ENCODE measurements at regions not wholly inside any gene's neighbourhood (a gene's known extent, or its start where the extent isn't known, plus 50 kb on each side); places are given as distances from the start of the nearest gene placed in this dataset.

DNA sequence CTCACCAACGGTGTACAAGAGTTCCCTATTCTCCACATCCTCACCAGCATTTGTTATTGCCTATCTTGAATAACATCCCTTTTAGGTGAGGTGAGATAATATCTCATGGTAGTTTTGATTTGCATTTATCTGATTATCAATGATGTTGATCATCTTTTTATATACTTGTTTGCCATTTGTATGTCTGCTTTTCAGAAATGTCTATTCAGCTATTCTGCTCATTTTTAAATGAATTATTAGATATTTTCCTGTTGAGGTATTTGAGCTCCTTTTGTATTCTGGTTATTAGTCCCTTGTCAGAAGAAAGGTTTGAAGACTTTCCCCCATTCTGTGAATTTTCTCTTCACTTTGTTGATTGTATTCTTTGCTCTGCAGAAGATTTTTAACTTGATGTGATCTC, 695.5 kb upstream of the DDX18 start:
- no peak for ATAC-seq
- Mint-ChIP-seq H3K4me3 (no peak overlapping the region), H3K4me1 (no peaks in the 10 kb centered on the region), H3K27ac (no peak overlapping the region), H3K36me3 (no peaks in the 10 kb centered on the region), H3K9me3 (peaks cover 12% of the 10 kb centered on the region)
- no peak for DNase-seq (ENCODE audit: low spot score in 2 of 2)

DNA sequence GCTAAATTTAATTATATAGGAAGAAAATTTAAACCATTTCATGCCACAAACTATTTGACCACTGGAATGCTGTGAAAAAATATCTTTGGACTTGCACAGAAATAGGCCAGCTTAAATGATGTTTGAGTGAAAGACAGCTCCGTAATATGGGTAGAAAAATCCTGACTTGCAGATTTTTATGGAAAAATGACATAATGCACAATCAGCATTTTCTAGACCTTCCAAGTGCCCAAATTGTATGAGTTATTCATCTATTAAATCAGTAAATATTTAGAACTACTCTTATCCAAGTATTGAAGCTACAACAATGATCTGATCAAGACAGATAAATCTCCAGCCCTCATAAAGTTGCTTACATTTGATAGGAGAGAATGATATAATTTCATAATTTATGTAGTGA, 691.1 kb upstream of the DDX18 start:
- H3K4me3 Mint-ChIP-seq = no peak overlapping the region
- H3K4me1 Mint-ChIP-seq = no peaks in the 10 kb centered on the region
- no peak for DNase-seq (ENCODE audit: low spot score in 2 of 2)
- no peak overlapping the region for H3K27ac Mint-ChIP-seq
- H3K9me3 Mint-ChIP-seq = peaks cover 18% of the 10 kb centered on the region
- ATAC-seq = no peak
- no peaks in the 10 kb centered on the region for H3K36me3 Mint-ChIP-seq

DNA sequence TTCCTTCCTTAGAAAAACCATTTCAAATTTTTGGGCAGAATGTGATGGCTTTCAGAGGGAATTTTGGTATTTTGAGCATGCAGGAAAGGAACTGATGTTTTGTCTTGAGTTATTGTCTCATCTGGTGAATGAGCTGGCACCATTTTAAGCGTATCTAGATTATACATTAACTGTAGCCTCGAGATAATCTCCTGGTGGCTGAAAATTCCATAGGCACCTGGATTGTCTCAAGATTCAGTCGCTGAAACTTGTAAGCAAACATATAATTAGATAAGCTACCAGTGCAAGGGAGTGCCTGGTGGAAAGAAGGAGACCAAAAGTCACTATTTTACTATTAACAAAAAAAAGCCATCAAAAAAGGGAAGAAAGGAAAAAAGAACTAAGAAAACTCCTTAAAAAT, 687.8 kb upstream of the DDX18 start:
- Mint-ChIP-seq H3K36me3 (no peaks in the 10 kb centered on the region), H3K27ac (no peak overlapping the region), H3K4me3 (no peak overlapping the region), H3K9me3 (peaks cover 23% of the 10 kb centered on the region), H3K4me1 (no peaks in the 10 kb centered on the region)
- ATAC-seq (no peak), DNase-seq (ENCODE audit: low spot score in 2 of 2) (no peak)

GRCh38 chr2:117127680-117128079, 686.8 kb upstream of the DDX18 start:
- Mint-ChIP-seq H3K4me1 (no peaks in the 10 kb centered on the region), H3K9me3 (peaks cover 23% of the 10 kb centered on the region), H3K4me3 (no peak overlapping the region), H3K27ac (no peak overlapping the region), H3K36me3 (no peaks in the 10 kb centered on the region)
- DNase-seq (ENCODE audit: low spot score in 2 of 2) = no peak
- ATAC-seq = no peak

DNA sequence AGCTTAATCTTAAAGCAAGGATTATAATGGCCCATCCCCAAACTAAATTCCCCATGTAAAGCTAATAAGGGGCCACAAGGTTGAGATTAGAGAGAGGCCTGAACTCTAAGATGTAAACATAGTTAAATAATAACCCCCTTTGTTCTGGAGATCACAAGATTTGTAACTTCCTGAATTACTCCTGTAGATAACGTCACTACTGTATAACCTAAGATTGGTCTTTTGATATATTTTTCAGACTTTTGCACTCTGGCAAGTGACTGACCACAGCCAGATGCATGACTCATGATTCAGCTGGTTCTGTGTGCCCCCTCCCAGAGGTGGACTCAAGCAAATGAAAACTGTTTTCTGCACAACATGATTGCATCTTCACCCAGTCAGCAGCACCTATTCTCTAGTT, 686.0 kb upstream of the DDX18 start:
- H3K4me3 Mint-ChIP-seq = no peak overlapping the region
- ATAC-seq (no peak), DNase-seq (ENCODE audit: low spot score in 2 of 2) (no peak)
- H3K27ac Mint-ChIP-seq = no peak overlapping the region
- H3K9me3 Mint-ChIP-seq = peaks cover 20% of the 10 kb centered on the region
- no peaks in the 10 kb centered on the region for H3K36me3 Mint-ChIP-seq
- no peaks in the 10 kb centered on the region for H3K4me1 Mint-ChIP-seq

DNA sequence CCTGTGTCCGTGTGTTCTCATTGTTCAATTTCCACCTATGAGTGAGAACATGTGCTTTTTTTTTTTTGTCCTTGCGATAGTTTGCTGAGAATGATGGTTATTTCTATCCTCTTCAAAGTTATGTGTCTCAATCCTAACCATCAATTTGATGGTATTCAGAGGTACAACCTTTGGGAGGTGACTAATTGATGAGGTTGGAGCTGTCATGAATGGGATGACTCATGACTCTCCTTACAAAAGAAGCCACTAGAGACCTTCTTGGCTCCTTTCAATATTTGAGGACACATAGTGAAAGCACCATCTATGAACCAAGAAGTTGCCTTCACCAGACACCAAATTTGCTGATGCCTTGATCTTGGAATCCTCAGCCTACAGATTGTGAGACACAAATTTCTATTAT, 677.1 kb upstream of the DDX18 start:
- no peak for DNase-seq (ENCODE audit: low spot score in 2 of 2)
- Mint-ChIP-seq H3K4me3 (no peak overlapping the region), H3K4me1 (no peaks in the 10 kb centered on the region), H3K27ac (no peak overlapping the region), H3K36me3 (no peaks in the 10 kb centered on the region), H3K9me3 (no peaks in the 10 kb centered on the region)
- ATAC-seq = no peak

GRCh38 chr2:117169036-117169765, 645.3 kb upstream of the DDX18 start:
- no peak for ATAC-seq
- H3K36me3 Mint-ChIP-seq = no peaks in the 10 kb centered on the region
- no peak overlapping the region for H3K4me3 Mint-ChIP-seq
- no peak overlapping the region for H3K27ac Mint-ChIP-seq
- peaks cover 7% of the 10 kb centered on the region for H3K9me3 Mint-ChIP-seq
- DNase-seq (ENCODE audit: low spot score in 2 of 2) = no peak
- no peaks in the 10 kb centered on the region for H3K4me1 Mint-ChIP-seq

DNA sequence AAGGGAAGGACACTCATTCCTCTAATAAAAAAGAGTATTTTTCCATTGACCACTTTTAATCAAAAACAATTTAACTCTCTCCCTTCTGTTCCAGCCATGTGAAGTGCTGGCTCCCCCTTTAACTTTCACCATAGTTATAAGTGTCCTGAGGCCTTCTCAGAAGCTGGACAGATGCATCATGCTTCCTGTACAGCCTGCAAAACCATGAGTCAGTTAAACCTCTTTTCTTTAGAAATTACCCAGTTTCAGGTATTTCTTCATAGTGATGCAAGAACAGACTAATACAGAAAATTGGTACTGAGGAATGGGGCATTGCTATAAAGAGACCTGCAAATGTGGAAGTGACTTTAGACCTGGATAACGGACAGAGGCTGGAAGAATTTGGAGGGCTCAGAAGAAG, 643.6 kb upstream of the DDX18 start:
- H3K27ac Mint-ChIP-seq = no peak overlapping the region
- H3K36me3 Mint-ChIP-seq = no peaks in the 10 kb centered on the region
- no peaks in the 10 kb centered on the region for H3K4me1 Mint-ChIP-seq
- H3K4me3 Mint-ChIP-seq = no peak overlapping the region
- peaks cover 11% of the 10 kb centered on the region for H3K9me3 Mint-ChIP-seq
- DNase-seq (ENCODE audit: low spot score in 2 of 2) = no peak
- ATAC-seq = no peak

GRCh38 chr2:117179405-117179804, 635.1 kb upstream of the DDX18 start:
- ATAC-seq = no peak
- H3K4me3 Mint-ChIP-seq = no peak overlapping the region
- H3K9me3 Mint-ChIP-seq = peaks cover 19% of the 10 kb centered on the region
- H3K27ac Mint-ChIP-seq = no peak overlapping the region
- no peaks in the 10 kb centered on the region for H3K36me3 Mint-ChIP-seq
- no peak for DNase-seq (ENCODE audit: low spot score in 2 of 2)
- no peaks in the 10 kb centered on the region for H3K4me1 Mint-ChIP-seq

DNA sequence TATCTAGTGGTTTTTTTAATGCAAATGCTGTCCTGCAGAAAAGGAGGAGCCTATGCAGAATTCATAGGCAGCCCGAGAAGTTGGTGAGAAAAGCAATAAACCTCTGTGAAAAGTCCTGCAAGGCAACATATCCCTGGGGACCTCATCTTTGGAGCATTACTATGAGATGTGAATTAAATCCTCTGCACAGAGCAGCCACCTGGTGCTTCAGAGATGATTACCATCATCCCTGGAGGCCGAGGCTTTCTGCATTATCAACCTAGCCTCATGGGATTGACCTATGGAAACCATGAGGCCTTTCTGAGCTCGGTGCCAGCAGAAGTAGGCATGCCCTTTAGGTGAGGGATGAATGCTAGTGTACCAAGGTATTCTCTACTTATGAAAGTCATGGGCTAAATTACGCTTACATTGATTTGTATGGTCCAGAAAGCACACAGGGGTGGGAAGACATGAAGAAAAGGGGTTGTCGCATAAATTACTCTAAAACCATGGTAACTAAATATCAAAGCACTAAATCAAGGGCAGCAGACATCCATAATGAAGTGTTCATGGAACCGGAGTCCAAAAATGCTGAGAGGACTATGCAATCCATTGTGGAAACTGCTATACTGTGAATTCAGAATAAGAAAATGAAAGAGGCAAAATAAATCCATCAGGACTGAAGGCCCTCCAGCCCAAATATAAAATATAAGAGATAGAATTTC, 623.5 kb upstream of the DDX18 start:
- H3K4me1 Mint-ChIP-seq = no peaks in the 10 kb centered on the region
- H3K36me3 Mint-ChIP-seq = no peaks in the 10 kb centered on the region
- no peak overlapping the region for H3K27ac Mint-ChIP-seq
- no peak overlapping the region for H3K4me3 Mint-ChIP-seq
- DNase-seq (ENCODE audit: low spot score in 2 of 2) (no peak), ATAC-seq (no peak)
- H3K9me3 Mint-ChIP-seq = peaks cover 4% of the 10 kb centered on the region

- Mint-ChIP-seq H3K4me3 (no peak overlapping the region), H3K4me1 (no peaks in the 10 kb centered on the region), H3K27ac (no peak overlapping the region), H3K9me3 (peaks cover 7% of the 10 kb centered on the region), H3K36me3 (no peaks in the 10 kb centered on the region)
- DNase-seq (ENCODE audit: low spot score in 2 of 2) (no peak), ATAC-seq (no peak)
Measured at GRCh38 chr2:117195381-117195780, 619.1 kb upstream of the DDX18 start.

DNA sequence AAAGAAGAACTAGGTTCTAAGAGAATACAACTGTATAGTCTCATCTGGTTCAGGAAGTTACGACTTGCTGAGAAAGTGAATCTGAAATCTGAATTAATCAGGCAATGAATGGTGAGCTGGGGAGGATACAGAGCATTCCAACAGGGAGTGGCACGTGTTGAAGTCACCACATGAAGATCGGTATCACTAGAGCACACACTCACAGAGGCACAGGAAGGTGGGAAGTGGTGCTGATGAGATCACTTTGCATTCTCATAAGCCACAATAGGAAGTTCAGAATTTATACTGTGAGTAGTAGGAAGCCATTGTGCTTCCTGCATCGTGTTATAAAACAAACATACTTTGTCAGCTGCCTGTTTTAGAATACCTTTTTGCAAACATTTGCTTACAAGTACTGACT, 615.0 kb upstream of the DDX18 start:
- no peak overlapping the region for H3K27ac Mint-ChIP-seq

GRCh38 chr2:117212562-117212961, 601.9 kb upstream of the DDX18 start:
- H3K4me1 Mint-ChIP-seq = no peaks in the 10 kb centered on the region
- H3K36me3 Mint-ChIP-seq = no peaks in the 10 kb centered on the region
- no peak overlapping the region for H3K4me3 Mint-ChIP-seq
- H3K9me3 Mint-ChIP-seq = peaks cover 21% of the 10 kb centered on the region
- no peak for DNase-seq (ENCODE audit: low spot score in 2 of 2)
- ATAC-seq = no peak
- H3K27ac Mint-ChIP-seq = no peak overlapping the region

More for the DNA sequence above, 615.0 kb upstream of the DDX18 start:
- ATAC-seq (no peak), DNase-seq (ENCODE audit: low spot score in 2 of 2) (no peak)
- Mint-ChIP-seq H3K9me3 (peaks cover 25% of the 10 kb centered on the region), H3K4me1 (no peaks in the 10 kb centered on the region), H3K36me3 (no peaks in the 10 kb centered on the region), H3K4me3 (no peak overlapping the region)

DNA sequence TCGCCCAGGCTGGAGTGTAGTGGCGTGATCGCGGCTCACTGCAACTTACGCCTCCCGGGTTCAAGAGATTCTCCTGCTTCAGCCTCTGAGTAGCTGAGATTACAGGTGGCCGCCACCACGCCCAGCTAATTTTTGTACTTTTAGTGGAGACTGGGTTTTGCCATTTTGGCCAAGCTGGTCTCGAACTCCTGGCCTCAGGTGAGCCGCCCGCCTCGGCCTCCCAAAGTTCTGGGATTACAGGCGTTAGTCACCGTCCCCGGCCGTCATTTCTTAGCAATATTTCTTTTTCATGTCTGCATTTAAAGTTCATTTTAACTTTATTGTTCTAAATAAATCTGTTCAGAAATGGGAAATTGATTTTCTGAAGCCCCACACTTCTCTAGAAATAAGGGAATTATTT, 597.3 kb upstream of the DDX18 start:
- H3K4me3 Mint-ChIP-seq = no peak overlapping the region
- no peaks in the 10 kb centered on the region for H3K36me3 Mint-ChIP-seq
- no peak for ATAC-seq
- no peaks in the 10 kb centered on the region for H3K4me1 Mint-ChIP-seq
- no peak for DNase-seq (ENCODE audit: low spot score in 2 of 2)
- H3K9me3 Mint-ChIP-seq = peaks cover 21% of the 10 kb centered on the region
- H3K27ac Mint-ChIP-seq = no peak overlapping the region

DNA sequence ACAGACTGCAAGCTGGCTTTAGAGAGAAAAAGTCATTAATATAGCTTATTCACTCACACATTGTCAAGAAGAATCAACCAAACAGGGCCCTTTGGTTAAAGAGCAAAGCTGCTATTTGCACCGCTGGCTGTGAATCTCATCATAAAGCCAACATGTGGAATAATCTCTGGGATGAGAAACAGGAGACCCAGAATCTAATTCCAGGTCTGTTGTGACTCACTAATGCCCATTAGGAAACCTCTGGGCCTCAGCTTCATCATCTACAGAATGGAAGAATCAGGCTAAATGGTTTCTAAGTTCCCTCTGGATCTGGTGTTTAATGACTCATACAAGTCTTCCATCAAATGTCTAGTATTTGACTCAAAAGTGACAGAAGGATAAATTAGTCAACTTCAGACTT, 591.7 kb upstream of the DDX18 start:
- Mint-ChIP-seq H3K9me3 (peaks cover 14% of the 10 kb centered on the region), H3K27ac (no peak overlapping the region), H3K4me3 (no peak overlapping the region), H3K36me3 (no peaks in the 10 kb centered on the region), H3K4me1 (no peaks in the 10 kb centered on the region)
- ATAC-seq = no peak
- no peak for DNase-seq (ENCODE audit: low spot score in 2 of 2)

DNA sequence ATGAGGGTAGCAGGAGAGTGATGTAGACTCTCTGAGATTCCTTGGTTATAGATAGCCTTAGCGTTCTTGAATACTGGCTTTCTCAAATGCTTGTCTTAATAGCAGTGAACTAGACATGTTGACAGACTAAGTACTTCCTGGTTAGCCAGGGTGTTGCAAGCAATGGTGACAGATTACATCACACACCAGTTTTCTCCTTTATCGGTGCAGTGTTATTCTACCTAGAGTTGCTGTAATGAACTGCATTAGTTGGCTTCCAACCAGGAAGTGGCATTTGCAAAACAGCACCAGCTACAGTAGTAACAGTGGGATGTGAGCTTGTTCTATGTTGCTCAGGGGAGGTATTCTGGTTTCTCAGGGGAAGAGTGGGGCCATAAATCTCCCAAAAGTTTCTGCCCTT, 582.2 kb upstream of the DDX18 start:
- Mint-ChIP-seq H3K27ac (no peak overlapping the region), H3K9me3 (peaks cover 22% of the 10 kb centered on the region), H3K4me3 (no peak overlapping the region), H3K4me1 (no peaks in the 10 kb centered on the region), H3K36me3 (no peaks in the 10 kb centered on the region)
- no peak for ATAC-seq
- no peak for DNase-seq (ENCODE audit: low spot score in 2 of 2)
